ENCODE measurements at regions not wholly inside any gene's neighbourhood (a gene's known extent, or its start where the extent isn't known, plus 50 kb on each side); places are given as distances from the start of the nearest gene placed in this dataset.
"Not testable (repeated sequence)": the region's sequence is repeated elsewhere in the genome, so short reads cannot be mapped to it uniquely, and the experiment has no call there.

DNA sequence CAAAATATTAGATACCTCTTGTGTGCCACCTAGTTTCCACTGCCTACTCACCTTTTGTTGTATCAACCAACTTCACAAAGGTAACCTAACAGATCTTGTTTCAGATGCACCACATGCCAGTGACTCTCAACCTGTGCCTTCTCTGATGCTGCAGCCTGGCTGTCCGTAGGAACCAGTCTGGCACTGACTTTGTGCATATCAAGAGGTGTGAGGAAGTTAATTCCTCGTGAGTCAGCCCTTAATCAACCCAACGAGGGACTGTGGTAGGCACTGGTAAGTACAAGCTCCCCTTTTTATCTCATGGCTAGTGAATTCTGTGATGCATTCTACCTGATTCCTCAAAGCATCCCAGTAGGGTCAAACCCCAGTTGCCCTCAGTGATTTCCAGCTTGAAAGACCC, 215.4 kb upstream of the CTNND2 start:
- no peak for DNase-seq (ENCODE audit: low read depth)

GRCh38 chr5:12114075-12114474, 209.8 kb upstream of the CTNND2 start:
- DNase-seq (ENCODE audit: low read depth) = no peak

GRCh38 chr5:12113062-12113461, 208.8 kb upstream of the CTNND2 start:
- no peak for DNase-seq (ENCODE audit: low read depth)

DNA sequence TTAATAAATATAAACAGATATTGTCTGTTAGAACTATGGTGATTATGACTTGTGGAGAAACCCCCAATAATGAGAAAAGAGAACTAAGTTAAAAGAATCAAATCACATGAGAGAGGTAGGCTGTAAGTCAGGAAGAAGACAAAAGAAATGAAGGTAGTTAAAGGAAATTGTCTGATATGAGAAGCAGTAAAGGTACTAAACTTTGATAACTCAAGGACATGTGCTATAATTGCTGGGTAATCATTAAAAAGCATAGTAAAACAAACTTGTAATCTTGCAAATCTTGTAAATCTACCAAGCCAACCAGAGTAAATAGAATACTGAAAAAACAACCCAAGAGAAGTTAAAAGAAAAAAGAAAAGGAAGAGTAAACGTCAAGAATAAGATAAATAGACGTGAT, 207.0 kb upstream of the CTNND2 start:
- DNase-seq (ENCODE audit: low read depth) = no peak

DNA sequence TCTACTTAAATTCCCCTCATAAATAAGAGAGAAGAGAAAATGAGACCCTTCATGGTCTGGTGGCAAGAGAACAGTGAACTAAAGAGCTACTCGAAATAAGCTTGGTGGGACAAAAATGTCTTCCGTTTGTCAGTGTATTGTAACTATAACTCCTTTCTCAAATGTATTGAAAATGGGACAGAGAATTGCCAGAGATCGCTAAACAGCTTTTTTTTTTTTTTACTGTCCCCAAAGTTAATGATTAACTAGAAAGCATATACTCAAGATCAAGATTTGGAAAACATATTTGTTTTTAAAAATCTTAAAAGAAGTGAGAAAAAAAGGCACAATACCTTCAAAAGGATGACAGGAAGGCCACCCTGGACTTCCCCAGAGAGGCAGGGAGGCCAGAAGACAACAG, 206.4 kb upstream of the CTNND2 start:
- DNase-seq (ENCODE audit: low read depth) = no peak

DNA sequence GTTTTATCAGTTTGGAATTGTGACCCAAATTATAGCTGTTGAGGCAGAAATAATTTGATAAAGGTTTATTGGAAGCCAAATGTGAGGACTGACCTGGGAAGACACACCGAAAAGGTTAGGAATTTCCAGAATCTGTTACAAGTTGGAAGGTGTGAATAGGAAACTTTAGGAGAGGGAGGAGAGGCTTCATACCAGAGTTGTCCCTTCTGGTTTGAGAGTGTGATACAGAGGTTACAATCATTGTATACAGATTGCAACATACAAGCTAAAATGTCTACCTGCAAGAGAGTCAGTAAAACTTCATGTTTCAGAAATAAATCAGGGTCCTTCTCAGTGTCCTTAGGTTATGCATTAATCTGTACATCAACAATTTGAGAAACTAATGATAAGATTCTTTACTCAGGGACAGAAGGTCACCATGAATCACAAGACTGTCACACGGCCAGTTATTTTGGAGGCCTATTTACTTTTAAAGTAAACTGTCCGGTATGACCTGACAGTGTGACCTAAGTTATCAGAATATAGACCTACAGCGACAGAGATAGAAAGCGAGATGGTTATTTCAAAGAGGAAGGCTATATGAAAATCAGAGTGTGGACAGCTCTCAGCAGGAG, 204.9 kb upstream of the CTNND2 start:
- DNase-seq (ENCODE audit: low read depth) = no peak

DNA sequence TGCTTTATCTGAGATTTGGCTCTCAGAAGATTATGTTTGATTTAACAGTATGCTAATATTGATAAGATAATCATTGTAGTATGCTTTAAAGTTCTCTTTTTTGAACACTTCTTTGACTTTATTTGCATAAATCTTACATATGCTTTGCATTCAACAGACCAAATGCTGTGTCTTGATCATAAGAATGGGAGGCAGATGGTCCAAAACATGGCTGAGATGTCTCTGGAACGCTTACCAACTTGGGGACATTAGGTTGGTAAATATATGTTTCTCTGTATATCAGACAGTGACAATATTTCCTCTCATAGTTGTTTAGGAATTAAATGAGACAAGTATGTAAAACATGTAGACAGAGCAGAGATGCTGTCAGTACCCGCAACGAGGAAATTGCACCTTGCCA, 197.9 kb upstream of the CTNND2 start:
- no peak for DNase-seq (ENCODE audit: low read depth)

GRCh38 chr5:12100542-12100941, 196.3 kb upstream of the CTNND2 start:
- no peak for DNase-seq (ENCODE audit: low read depth)

- DNase-seq (ENCODE audit: low read depth) = no peak
These were observed 195.1 kb upstream of the CTNND2 start for GRCh38 chr5:12099296-12099695.

DNA sequence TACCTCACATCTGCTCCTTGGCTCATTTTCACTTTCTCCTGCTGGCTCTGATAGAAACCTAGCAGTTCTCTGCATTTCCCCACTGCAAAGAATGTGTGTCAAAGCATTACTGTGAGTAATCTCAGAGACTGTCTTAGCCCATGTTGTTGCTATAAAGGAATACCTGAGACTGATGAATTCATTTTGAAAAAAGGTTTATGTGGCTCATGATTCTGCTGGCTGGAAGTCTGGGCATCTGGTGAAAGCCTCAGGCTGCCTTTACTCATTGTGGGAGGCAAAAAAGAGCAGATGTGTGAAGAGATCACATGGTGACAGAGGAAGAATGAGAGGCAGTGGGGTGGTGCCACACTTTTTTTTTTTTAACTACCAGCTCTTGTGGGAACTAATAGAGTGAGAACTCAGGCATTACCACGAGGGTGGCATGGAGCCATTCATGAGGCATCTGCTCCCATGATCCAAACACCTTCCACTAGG, 191.6 kb upstream of the CTNND2 start:
- DNase-seq (ENCODE audit: low read depth) = no peak

- no peak for DNase-seq (ENCODE audit: low read depth)
These were observed 189.3 kb upstream of the CTNND2 start for GRCh38 chr5:12093586-12093985.

GRCh38 chr5:12080761-12081160, 176.5 kb upstream of the CTNND2 start:
- no peak for DNase-seq (ENCODE audit: low read depth)

- DNase-seq (ENCODE audit: low read depth) = not testable (repeated sequence)
These were observed 174.0 kb upstream of the CTNND2 start for GRCh38 chr5:12078286-12078685.

GRCh38 chr5:12073426-12073825, 169.2 kb upstream of the CTNND2 start:
- DNase-seq (ENCODE audit: low read depth) = no peak

- DNase-seq (ENCODE audit: low read depth) = no peak
These were observed 168.2 kb upstream of the CTNND2 start for GRCh38 chr5:12072441-12072840.

DNA sequence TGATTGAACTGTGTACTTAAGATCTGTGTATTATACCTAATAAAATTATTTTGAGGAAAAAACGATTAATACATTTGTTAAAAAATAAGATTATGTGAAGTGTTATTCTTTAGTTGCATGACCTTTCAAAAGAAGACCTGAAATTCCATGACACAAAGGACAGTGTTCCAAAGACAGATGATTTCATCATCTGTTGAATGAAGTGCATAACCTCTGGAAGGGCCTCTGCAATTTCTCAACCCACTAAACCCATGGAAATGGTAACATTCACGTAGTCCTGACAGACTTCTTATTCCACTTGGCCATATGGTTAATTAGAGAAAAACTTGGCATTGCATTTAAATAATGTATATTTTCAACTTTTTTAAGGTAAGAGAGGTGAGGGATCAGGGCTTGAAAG, 167.2 kb upstream of the CTNND2 start:
- DNase-seq (ENCODE audit: low read depth) = no peak

- no peak for DNase-seq (ENCODE audit: low read depth)
These were observed 119.5 kb upstream of the CTNND2 start for GRCh38 chr5:12023614-12024241.

DNA sequence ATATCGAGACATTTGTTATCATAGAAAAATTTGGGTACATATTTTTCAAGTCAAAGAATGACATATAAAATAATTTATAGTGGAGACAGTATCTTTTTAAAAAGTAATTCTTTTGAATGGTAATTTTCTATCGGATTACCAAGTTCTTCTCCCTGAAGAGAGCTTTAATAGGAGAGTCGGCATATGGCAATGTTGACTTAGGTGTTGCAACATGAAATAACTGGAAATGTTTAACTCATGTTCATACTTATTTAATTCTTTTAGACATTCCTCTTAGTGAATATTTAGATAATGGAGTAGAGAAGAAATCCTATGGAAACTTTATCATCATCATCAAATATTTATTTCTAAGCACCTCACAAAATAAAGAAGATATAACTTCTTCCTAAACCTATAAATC, 118.2 kb upstream of the CTNND2 start:
- no peak for DNase-seq (ENCODE audit: low read depth)

- DNase-seq (ENCODE audit: low read depth) = no peak
These were observed 115.1 kb upstream of the CTNND2 start for GRCh38 chr5:12019306-12019705.

- DNase-seq (ENCODE audit: low read depth) = no peak
These were observed 112.8 kb upstream of the CTNND2 start for GRCh38 chr5:12017007-12017406.

- no peak for DNase-seq (ENCODE audit: low read depth)
These were observed 112.0 kb upstream of the CTNND2 start for GRCh38 chr5:12016159-12016746.

DNA sequence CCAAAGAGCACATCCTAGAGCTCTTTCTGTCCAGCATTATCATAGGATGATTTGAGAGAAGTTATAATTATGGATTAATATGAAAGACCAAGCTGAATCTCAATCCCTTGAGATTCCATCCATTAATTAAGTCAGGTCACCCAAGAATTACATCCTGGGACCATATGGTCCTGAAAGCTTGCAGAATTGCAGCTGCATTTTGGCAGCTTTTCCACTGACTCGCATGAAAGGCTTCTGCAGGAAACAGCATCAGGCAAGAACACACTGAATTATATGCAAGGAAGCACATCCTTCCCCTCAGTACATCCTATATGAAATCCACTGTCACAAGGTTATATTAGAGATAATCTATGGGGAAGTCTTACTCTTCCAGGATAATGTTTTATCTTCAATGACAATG, 109.1 kb upstream of the CTNND2 start:
- DNase-seq (ENCODE audit: low read depth) = no peak

GRCh38 chr5:12003680-12004079, 99.4 kb upstream of the CTNND2 start:
- no peak for DNase-seq (ENCODE audit: low read depth)

DNA sequence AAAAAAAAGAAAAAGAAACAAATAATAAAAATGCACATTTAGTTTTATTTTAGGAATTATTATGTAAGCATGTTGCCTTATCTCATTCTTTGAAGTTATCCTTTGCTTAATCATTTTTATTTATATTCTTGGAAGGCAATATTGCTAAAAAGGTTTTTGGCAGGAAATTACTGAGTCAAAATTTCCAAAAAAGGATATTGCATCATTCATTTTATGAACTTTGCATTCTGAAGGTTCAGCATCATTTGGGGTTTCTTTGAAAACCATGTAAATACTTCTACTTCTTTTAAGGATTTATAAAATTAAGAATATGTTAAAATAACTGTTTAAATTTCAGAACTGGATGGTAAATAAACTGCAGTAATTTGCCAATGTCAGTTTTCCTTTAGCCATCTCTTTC, 94.2 kb upstream of the CTNND2 start:
- no peak for DNase-seq (ENCODE audit: low read depth)
